ENCODE measurements at regions not wholly inside any gene's neighbourhood (a gene's known extent, or its start where the extent isn't known, plus 50 kb on each side); places are given as distances from the start of the nearest gene placed in this dataset.

DNA sequence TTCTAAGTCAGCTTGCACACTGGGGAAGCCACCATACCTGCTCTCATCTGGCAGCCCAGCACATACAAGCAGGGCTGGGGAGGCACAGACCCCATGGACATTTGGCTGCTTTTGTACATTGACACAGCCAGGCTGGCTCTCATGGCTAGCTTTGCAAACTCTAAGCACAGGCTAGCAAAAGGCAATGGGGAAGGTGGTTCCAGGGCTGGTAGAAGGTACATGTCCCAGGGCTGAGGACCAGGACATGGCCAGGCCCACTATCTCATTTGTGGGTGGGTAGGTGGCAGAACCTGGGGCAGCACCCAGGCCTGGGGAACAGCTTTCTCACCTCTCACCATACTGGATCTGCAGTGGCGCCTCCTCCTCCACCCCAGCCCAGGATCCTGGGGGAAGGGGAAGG lies 90.9 kb downstream of the HS1BP3 start:
- TF ChIP-seq, protein P1, sequence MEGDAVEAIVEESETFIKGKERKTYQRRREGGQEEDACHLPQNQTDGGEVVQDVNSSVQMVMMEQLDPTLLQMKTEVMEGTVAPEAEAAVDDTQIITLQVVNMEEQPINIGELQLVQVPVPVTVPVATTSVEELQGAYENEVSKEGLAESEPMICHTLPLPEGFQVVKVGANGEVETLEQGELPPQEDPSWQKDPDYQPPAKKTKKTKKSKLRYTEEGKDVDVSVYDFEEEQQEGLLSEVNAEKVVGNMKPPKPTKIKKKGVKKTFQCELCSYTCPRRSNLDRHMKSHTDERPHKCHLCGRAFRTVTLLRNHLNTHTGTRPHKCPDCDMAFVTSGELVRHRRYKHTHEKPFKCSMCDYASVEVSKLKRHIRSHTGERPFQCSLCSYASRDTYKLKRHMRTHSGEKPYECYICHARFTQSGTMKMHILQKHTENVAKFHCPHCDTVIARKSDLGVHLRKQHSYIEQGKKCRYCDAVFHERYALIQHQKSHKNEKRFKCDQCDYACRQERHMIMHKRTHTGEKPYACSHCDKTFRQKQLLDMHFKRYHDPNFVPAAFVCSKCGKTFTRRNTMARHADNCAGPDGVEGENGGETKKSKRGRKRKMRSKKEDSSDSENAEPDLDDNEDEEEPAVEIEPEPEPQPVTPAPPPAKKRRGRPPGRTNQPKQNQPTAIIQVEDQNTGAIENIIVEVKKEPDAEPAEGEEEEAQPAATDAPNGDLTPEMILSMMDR (IDR thresholded peaks at IDR 0.05 in 8 of 11, conservative IDR thresholded peaks at IDR 0.05 in 3 of 11) = no peak
- TF ChIP-seq POLR2AphosphoS5 (IDR thresholded peaks at IDR 0.05) (no peak), POLR2A (IDR thresholded peaks at IDR 0.05) (no peak)

All from spleen (tissue), 7 donors.